Trophoblast cell (in vitro differentiated cells and primary cell): ENCODE measurements at regions not wholly inside any gene's neighbourhood (a gene's known extent, or its start where the extent isn't known, plus 50 kb on each side); places are given as distances from the start of the nearest gene placed in this dataset.

Experiments used
- DNase-seq, 2 donors: peaks; one replicate each; pipeline ENCODE4 v3.0.0-alpha.2; 2016
- H2AFZ ChIP-seq: 2 replicates; pipeline ENCODE4 v1.6.1; 2013; ENCODE audit warnings: low read length, moderate library complexity, mild to moderate bottlenecking; ENCODE audit not compliant: insufficient read depth, poor library complexity
- H2AK5ac ChIP-seq: 2 replicates; pipeline ENCODE4 v1.6.1; 2013; ENCODE audit warnings: mild to moderate bottlenecking, low read length
- H2BK120ac ChIP-seq: 2 replicates; pipeline ENCODE4 v1.6.1; 2013; ENCODE audit warnings: low read length, mild to moderate bottlenecking, moderate library complexity; ENCODE audit not compliant: insufficient read depth, poor library complexity
- H2BK12ac ChIP-seq: 2 replicates; pipeline ENCODE4 v1.6.1; 2013; ENCODE audit warnings: mild to moderate bottlenecking, low read length, moderate library complexity
- H2BK5ac ChIP-seq: 2 replicates; pipeline ENCODE4 v1.6.1; 2013; ENCODE audit warnings: low read length, low read depth, moderate library complexity, mild to moderate bottlenecking; ENCODE audit not compliant: poor library complexity
- H3K14ac ChIP-seq: 2 replicates; pipeline ENCODE4 v1.6.1; 2013; ENCODE audit warnings: mild to moderate bottlenecking, low read length
- H3K18ac ChIP-seq: 2 replicates; pipeline ENCODE4 v1.6.1; 2013; ENCODE audit warnings: mild to moderate bottlenecking, low read length
- H3K23ac ChIP-seq: 2 replicates; pipeline ENCODE4 v1.6.1; 2013; ENCODE audit warnings: low read length
- H3K27ac ChIP-seq: 2 replicates; pipeline ENCODE4 v1.5.1; 2013; ENCODE audit warnings: low read depth, mild to moderate bottlenecking, inconsistent platforms, low read length, moderate library complexity
- H3K27me3 ChIP-seq: 2 replicates; pipeline ENCODE4 v1.6.1; 2013; ENCODE audit warnings: inconsistent platforms, mild to moderate bottlenecking, low read length, moderate library complexity; ENCODE audit not compliant: insufficient read depth
- H3K36me3 ChIP-seq, 2 experiments: 1 replicate in 1 of 2; 2 replicates in 1 of 2; pipeline ENCODE4 v1.6.1; 2013; ENCODE audit warnings: low read length in 2 of 2, mild to moderate bottlenecking in 2 of 2, moderate library complexity in 1 of 2; ENCODE audit not compliant: insufficient read depth in 2 of 2, control insufficient read depth in 1 of 2
- H3K4ac ChIP-seq: 2 replicates; pipeline ENCODE4 v1.6.1; 2013; ENCODE audit warnings: low read depth, mild to moderate bottlenecking, low read length, moderate library complexity
- H3K4me1 ChIP-seq, 2 experiments: 1 replicate in 1 of 2; 2 replicates in 1 of 2; pipeline ENCODE4 v1.6.1; 2013; ENCODE audit warnings: low read length in 2 of 2, mild to moderate bottlenecking in 2 of 2, moderate library complexity in 1 of 2; ENCODE audit not compliant: insufficient read depth in 2 of 2, control insufficient read depth in 1 of 2
- H3K4me2 ChIP-seq: 2 replicates; pipeline ENCODE4 v1.6.1; 2013; ENCODE audit warnings: inconsistent platforms, mild to moderate bottlenecking, low read length, moderate library complexity
- H3K4me3 ChIP-seq: 2 replicates; pipeline ENCODE4 v1.5.1; 2013; ENCODE audit warnings: mild to moderate bottlenecking, low read depth, low read length, inconsistent platforms
- H3K79me1 ChIP-seq: one replicate; pipeline ENCODE4 v1.6.1; 2013; ENCODE audit warnings: low read length
- H3K79me2 ChIP-seq: 2 replicates; pipeline ENCODE4 v1.6.1; 2013; ENCODE audit warnings: low read length, mild to moderate bottlenecking; ENCODE audit not compliant: control insufficient read depth, insufficient read depth, poor library complexity
- H3K9ac ChIP-seq: 2 replicates; pipeline ENCODE4 v1.6.1; 2013; ENCODE audit warnings: mild to moderate bottlenecking, low read length
- H3K9me3 ChIP-seq: 2 replicates; pipeline ENCODE4 v1.6.1; 2013; ENCODE audit warnings: low read depth, mild to moderate bottlenecking, control low read depth, inconsistent platforms, low read length; ENCODE audit not compliant: insufficient read depth
- H4K12ac ChIP-seq: 2 replicates; pipeline ENCODE4 v1.6.1; 2013; ENCODE audit warnings: low read depth, mild to moderate bottlenecking, low read length, moderate library complexity
- H4K8ac ChIP-seq: 2 replicates; pipeline ENCODE4 v1.6.1; 2013; ENCODE audit warnings: low read depth, mild to moderate bottlenecking, low read length, moderate library complexity
- H4K91ac ChIP-seq: one replicate; pipeline ENCODE4 v1.6.1; 2013; ENCODE audit warnings: low read depth, mild to moderate bottlenecking, low read length, moderate library complexity
- WGBS: extraction: QIAGEN DNeasy Blood & Tissue Kit; methylation state at CpG from one replicate; pipeline ENCODE4 v1.1.7; 2013; ENCODE audit warnings: missing lambda C conversion rate; ENCODE audit not compliant: insufficient read length, insufficient coverage; ENCODE audit errors: extremely low coverage; 5-methylcytosine and 5-hydroxymethylcytosine counted together

GRCh38 chr13:85521657-85522056 is 277.6 kb downstream of the SLITRK6 start:
- Histone ChIP-seq H3K23ac (no peak overlapping the region), H2BK12ac (no peak overlapping the region), H3K79me2 (no peaks in the 10 kb centered on the region), H3K4me2 (no peak overlapping the region), H3K9ac (no peak overlapping the region), H4K12ac (no peak overlapping the region), H3K18ac (no peak overlapping the region), H2AFZ (no peak overlapping the region), H4K91ac (no peak overlapping the region), H3K36me3 (peaks cover 0 to 1% of the 10 kb centered on the region in 2 experiments), H3K9me3 (no peaks in the 10 kb centered on the region), H3K14ac (no peak overlapping the region), H3K27me3 (no peaks in the 10 kb centered on the region), H3K4ac (no peak overlapping the region), H3K27ac (no peak overlapping the region), H2AK5ac (no peak overlapping the region), H3K4me3 (no peak overlapping the region), H3K4me1 (no peaks in the 10 kb centered on the region), H2BK5ac (no peak overlapping the region), H3K79me1 (peaks cover 1% of the 10 kb centered on the region), H4K8ac (no peak overlapping the region), H2BK120ac (no peak overlapping the region)
- no peak for DNase-seq
- no CpG with 5 or more reads among the region's 2 CpGs for WGBS

GRCh38 chr13:85520445-85520844 is 278.8 kb downstream of the SLITRK6 start:
- H3K9me3 ChIP-seq: no peaks in the 10 kb centered on the region
- H3K14ac ChIP-seq: no peak overlapping the region
- no peak overlapping the region for H3K9ac ChIP-seq
- H3K4me1 ChIP-seq: no peaks in the 10 kb centered on the region
- no peak overlapping the region for H3K4me2 ChIP-seq
- no peak overlapping the region for H3K27ac ChIP-seq
- H3K27me3 ChIP-seq: no peaks in the 10 kb centered on the region
- no peak for DNase-seq
- peaks cover 1 to 2% of the 10 kb centered on the region in 2 experiments for H3K36me3 ChIP-seq
- H3K18ac ChIP-seq: no peak overlapping the region
- H3K79me2 ChIP-seq: no peaks in the 10 kb centered on the region
- no peak overlapping the region for H2AK5ac ChIP-seq
- H2BK5ac ChIP-seq: no peak overlapping the region
- H4K8ac ChIP-seq: no peak overlapping the region
- no peak overlapping the region for H2BK12ac ChIP-seq
- no peak overlapping the region for H3K4ac ChIP-seq
- H3K23ac ChIP-seq: no peak overlapping the region
- no peak overlapping the region for H2AFZ ChIP-seq
- H3K79me1 ChIP-seq: peaks cover 1% of the 10 kb centered on the region
- H2BK120ac ChIP-seq: no peak overlapping the region
- no peak overlapping the region for H3K4me3 ChIP-seq
- H4K91ac ChIP-seq: no peak overlapping the region
- no peak overlapping the region for H4K12ac ChIP-seq

DNA sequence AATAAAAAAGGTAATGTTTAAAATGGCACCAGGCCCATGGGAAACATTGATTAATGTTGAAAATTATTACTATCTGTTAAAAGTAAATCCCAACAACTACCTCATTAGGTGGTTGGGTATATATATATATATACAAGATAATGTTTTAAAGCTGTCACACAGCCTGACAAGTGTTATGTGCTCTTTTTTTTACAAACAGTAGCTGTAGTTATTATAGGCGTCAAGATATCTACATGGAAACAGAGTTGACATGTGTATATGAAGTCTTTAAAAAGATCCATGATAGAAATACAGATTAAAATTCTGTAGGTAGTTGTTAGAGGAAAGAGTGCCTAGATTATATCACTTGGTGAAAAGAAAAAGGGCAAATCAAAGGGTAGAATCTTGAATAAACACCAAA is 279.9 kb downstream of the SLITRK6 start:
- Histone ChIP-seq H3K79me2 (no peaks in the 10 kb centered on the region), H3K9ac (no peak overlapping the region), H3K14ac (no peak overlapping the region)

DNA sequence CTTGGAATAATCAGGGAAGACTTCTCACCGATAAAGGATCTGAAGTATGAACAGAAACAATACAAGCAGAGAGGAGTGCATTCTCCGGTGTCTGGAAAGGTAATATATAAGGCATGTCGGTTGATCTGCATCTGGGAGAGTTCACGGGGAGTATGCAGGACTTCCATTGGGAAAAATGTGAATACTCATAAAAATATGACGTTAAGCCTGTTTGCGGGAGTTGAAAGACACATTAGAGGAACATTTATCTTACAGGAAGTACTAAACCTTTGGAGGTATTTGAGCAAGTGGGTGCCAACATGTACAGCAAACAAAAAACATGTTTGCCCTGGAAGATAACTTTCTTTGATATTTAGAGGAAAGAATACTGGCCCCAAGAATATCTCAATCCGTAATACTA is 286.8 kb downstream of the SLITRK6 start:
- peaks cover 1% of the 10 kb centered on the region for H3K9me3 ChIP-seq
- H3K36me3 ChIP-seq: peaks cover 1 to 2% of the 10 kb centered on the region in 2 experiments
- H4K8ac ChIP-seq: no peak overlapping the region
- no peak overlapping the region for H4K91ac ChIP-seq
- H2AFZ ChIP-seq: no peak overlapping the region
- H3K79me1 ChIP-seq: peaks cover 4% of the 10 kb centered on the region
- H3K27me3 ChIP-seq: no peaks in the 10 kb centered on the region
- peak overlapping the region; percentile 13 for H2BK5ac ChIP-seq
- no peaks in the 10 kb centered on the region for H3K79me2 ChIP-seq
- H4K12ac ChIP-seq: no peak overlapping the region
- no peak overlapping the region for H3K4me2 ChIP-seq
- no peak overlapping the region for H3K9ac ChIP-seq
- no peak overlapping the region for H3K14ac ChIP-seq
- H3K4ac ChIP-seq: no peak overlapping the region
- H3K18ac ChIP-seq: no peak overlapping the region
- DNase-seq: peak; percentile 34 to 83
- no peak overlapping the region for H3K4me3 ChIP-seq
- no peak overlapping the region for H3K27ac ChIP-seq
- no peak overlapping the region for H2BK12ac ChIP-seq
- no peak overlapping the region for H2BK120ac ChIP-seq
- no CpG with 5 or more reads among the region's 7 CpGs for WGBS
- no peak overlapping the region for H3K23ac ChIP-seq
- no peak overlapping the region for H2AK5ac ChIP-seq
- H3K4me1 ChIP-seq: peaks cover 0 to 2% of the 10 kb centered on the region in 2 experiments

More for the DNA sequence above, 279.9 kb downstream of the SLITRK6 start:
- Histone ChIP-seq H2BK120ac (no peak overlapping the region), H3K79me1 (peaks cover 1% of the 10 kb centered on the region), H3K4me3 (no peak overlapping the region), H4K91ac (no peak overlapping the region), H3K23ac (no peak overlapping the region), H2BK12ac (no peak overlapping the region), H3K9me3 (peaks cover 1% of the 10 kb centered on the region), H3K4ac (no peak overlapping the region), H3K27me3 (no peaks in the 10 kb centered on the region), H3K18ac (no peak overlapping the region), H4K8ac (no peak overlapping the region), H3K36me3 (peaks cover 1 to 2% of the 10 kb centered on the region in 2 experiments), H2BK5ac (no peak overlapping the region), H2AK5ac (no peak overlapping the region), H2AFZ (no peak overlapping the region), H3K27ac (no peak overlapping the region), H3K4me1 (no peaks in the 10 kb centered on the region), H4K12ac (no peak overlapping the region), H3K4me2 (no peak overlapping the region)
- no CpG with 5 or more reads among the region's 1 CpG for WGBS
- DNase-seq: no peak
